ENCODE measurements at regions not wholly inside any gene's neighbourhood (a gene's known extent, or its start where the extent isn't known, plus 50 kb on each side); places are given as distances from the start of the nearest gene placed in this dataset.

- Histone ChIP-seq H3K4me1 (ENCODE audit: low read length) (no peaks in the 10 kb centered on the region), H3F3A (ENCODE audit: insufficient read depth, low read length) (0 out of 2 replicates have a peak, but pooled peaks cover 2% of the 10 kb centered on the region), H3K9me3 (replicated peaks; ENCODE audit: insufficient read depth, low read length) (no peaks in the 10 kb centered on the region), H2AFZ (ENCODE audit: low read length) (no peak overlapping the region), H3K36me3 (replicated peaks; ENCODE audit: insufficient read depth, low read length) (no peaks in the 10 kb centered on the region), H3K9ac (ENCODE audit: low read length) (no peak overlapping the region), H3K4me3 (ENCODE audit: low read length) (no peak overlapping the region), H3K27ac (ENCODE audit: low read length) (no peak overlapping the region), H3K9me2 (replicated peaks; ENCODE audit: insufficient read depth, low read length) (no peaks in the 10 kb centered on the region), H3K79me2 (ENCODE audit: low read length) (no peaks in the 10 kb centered on the region), H4K20me1 (ENCODE audit: insufficient read depth, low read length) (no peaks in the 10 kb centered on the region), H3K27me3 (replicated peaks; ENCODE audit: insufficient read depth, low read length) (no peaks in the 10 kb centered on the region), H3K4me2 (ENCODE audit: low read depth, low read length) (no peak overlapping the region)
- DNase-seq, result no peak
- no peak for TF ChIP-seq EZH2phosphoT487 (IDR thresholded peaks at IDR 0.05; ENCODE audit: low read length)
- TF ChIP-seq CTCF (IDR thresholded peaks at IDR 0.05; ENCODE audit: low read length), result no peak
Measured at GRCh38 chr12:91591639-91591987, 409.0 kb upstream of the DCN start.

- no peak overlapping the region for H3K27ac ChIP-seq (ENCODE audit: low read length)
- no peak for TF ChIP-seq CTCF (IDR thresholded peaks at IDR 0.05; ENCODE audit: low read length)
- no peaks in the 10 kb centered on the region for H3K36me3 ChIP-seq (replicated peaks; ENCODE audit: insufficient read depth, low read length)
Measured at GRCh38 chr12:91590966-91591638, 408.5 kb upstream of the DCN start.

GRCh38 chr12:91588874-91589454, 406.3 kb upstream of the DCN start:
- no peak for DNase-seq
- H3F3A ChIP-seq (ENCODE audit: insufficient read depth, low read length), result no peaks in the 10 kb centered on the region
- no peak overlapping the region for H3K4me3 ChIP-seq (ENCODE audit: low read length)
- H3K27ac ChIP-seq (ENCODE audit: low read length), result no peak overlapping the region
- H3K4me1 ChIP-seq (ENCODE audit: low read length), result no peaks in the 10 kb centered on the region
- H3K27me3 ChIP-seq (replicated peaks; ENCODE audit: insufficient read depth, low read length), result no peaks in the 10 kb centered on the region
- H3K9me3 ChIP-seq (replicated peaks; ENCODE audit: insufficient read depth, low read length), result no peaks in the 10 kb centered on the region
- TF ChIP-seq EZH2phosphoT487 (IDR thresholded peaks at IDR 0.05; ENCODE audit: low read length), result no peak
- no peak for TF ChIP-seq EZH2 (optimal IDR thresholded peaks at IDR 0.05; ENCODE audit: low read depth, low read length)
- TF ChIP-seq CTCF (IDR thresholded peaks at IDR 0.05; ENCODE audit: low read length), result no peak
- no peaks in the 10 kb centered on the region for H4K20me1 ChIP-seq (ENCODE audit: insufficient read depth, low read length)
- no peak overlapping the region for H3K9ac ChIP-seq (ENCODE audit: low read length)
- H3K36me3 ChIP-seq (replicated peaks; ENCODE audit: insufficient read depth, low read length), result no peaks in the 10 kb centered on the region
- no peaks in the 10 kb centered on the region for H3K79me2 ChIP-seq (ENCODE audit: low read length)
- H3K9me2 ChIP-seq (replicated peaks; ENCODE audit: insufficient read depth, low read length), result no peaks in the 10 kb centered on the region
- H3K4me2 ChIP-seq (ENCODE audit: low read depth, low read length), result no peak overlapping the region
- no peak overlapping the region for H2AFZ ChIP-seq (ENCODE audit: low read length)

More at GRCh38 chr12:91590966-91591638, 408.5 kb upstream of the DCN start:
- Histone ChIP-seq H4K20me1 (ENCODE audit: insufficient read depth, low read length) (no peaks in the 10 kb centered on the region), H3K79me2 (ENCODE audit: low read length) (no peaks in the 10 kb centered on the region), H3K9me3 (replicated peaks; ENCODE audit: insufficient read depth, low read length) (no peaks in the 10 kb centered on the region), H3F3A (ENCODE audit: insufficient read depth, low read length) (0 out of 2 replicates have a peak, but pooled peaks cover 2% of the 10 kb centered on the region), H3K4me2 (ENCODE audit: low read depth, low read length) (no peak overlapping the region), H3K4me3 (ENCODE audit: low read length) (no peak overlapping the region), H3K9me2 (replicated peaks; ENCODE audit: insufficient read depth, low read length) (no peaks in the 10 kb centered on the region), H3K27me3 (replicated peaks; ENCODE audit: insufficient read depth, low read length) (no peaks in the 10 kb centered on the region), H3K4me1 (ENCODE audit: low read length) (no peaks in the 10 kb centered on the region), H2AFZ (ENCODE audit: low read length) (no peak overlapping the region), H3K9ac (ENCODE audit: low read length) (no peak overlapping the region)
- no peak for DNase-seq
